HL-60 (cell line): ENCODE measurements at regions not wholly inside any gene's neighbourhood (a gene's known extent, or its start where the extent isn't known, plus 50 kb on each side); places are given as distances from the start of the nearest gene placed in this dataset.

Source experiments
- CTCF ChIP-seq: IDR thresholded peaks from one replicate; pipeline ENCODE4 v1.5.1; 2011; ENCODE audit warnings: low read length, control low read depth, inconsistent platforms; ENCODE audit not compliant: insufficient read depth
- POLR2AphosphoS5 ChIP-seq: IDR thresholded peaks from 2 replicates; pipeline ENCODE4 v1.6.1; 2012; ENCODE audit warnings: low read depth
- REST ChIP-seq: IDR thresholded peaks from 2 replicates; pipeline ENCODE4 v1.6.1; 2012; ENCODE audit warnings: low read depth; ENCODE audit not compliant: insufficient replicate concordance

GRCh38 chr18:35822413-35822812 lies 150.1 kb upstream of the RMP24 start:
- TF ChIP-seq CTCF (no peak), REST (no peak), POLR2AphosphoS5 (no peak)
